MM.1S (cell line): ENCODE measurements at regions not wholly inside any gene's neighbourhood (a gene's known extent, or its start where the extent isn't known, plus 50 kb on each side); places are given as distances from the start of the nearest gene placed in this dataset.
"Not testable (repeated sequence)": the region's sequence is repeated elsewhere in the genome, so short reads cannot be mapped to it uniquely, and the experiment has no call there.

Source experiments
- DNase-seq: peaks from one replicate; pipeline ENCODE4 v3.0.0-alpha.2; 2015
- H2AFZ ChIP-seq: fragments of 300-600 bp; sonication (generic); 2 replicates; pipeline ENCODE4 v1.6.0; 2016; ENCODE audit warnings: antibody characterized with exemption, low read length
- H3F3A ChIP-seq: fragments of 300-600 bp; sonication (generic); 2 replicates; pipeline ENCODE4 v1.6.1; 2016; ENCODE audit warnings: mild to moderate bottlenecking, antibody characterized with exemption, low read length, moderate library complexity, mixed read lengths; ENCODE audit not compliant: insufficient read depth
- H3K27ac ChIP-seq: fragments of 300-600 bp; sonication (generic); 2 replicates; pipeline ENCODE4 v1.5.1; 2016; ENCODE audit warnings: mild to moderate bottlenecking, low read length
- H3K27me3 ChIP-seq: fragments of 300-600 bp; sonication (generic); replicated peaks from 2 replicates; pipeline ENCODE4 v1.6.0; 2016; ENCODE audit warnings: low read length; ENCODE audit not compliant: insufficient read depth
- H3K36me3 ChIP-seq: fragments of 300-600 bp; sonication (generic); replicated peaks from 2 replicates; pipeline ENCODE4 v1.6.1; 2016; ENCODE audit warnings: mild to moderate bottlenecking, low read length, mixed read lengths; ENCODE audit not compliant: insufficient read depth
- H3K4me1 ChIP-seq: fragments of 300-600 bp; sonication (generic); 2 replicates; pipeline ENCODE4 v1.6.1; 2016; ENCODE audit warnings: low read length, mixed read lengths
- H3K4me2 ChIP-seq: fragments of 300-600 bp; sonication (generic); 2 replicates; pipeline ENCODE4 v1.6.0; 2016; ENCODE audit warnings: low read depth, low read length
- H3K4me3 ChIP-seq: fragments of 300-600 bp; sonication (generic); 2 replicates; pipeline ENCODE4 v1.5.1; 2016; ENCODE audit warnings: low read length, mixed read lengths
- H3K79me2 ChIP-seq: fragments of 300-600 bp; sonication (generic); 2 replicates; pipeline ENCODE4 v1.6.1; 2016; ENCODE audit warnings: mixed run types, low read length, mixed read lengths
- H3K9ac ChIP-seq: fragments of 300-600 bp; sonication (generic); 2 replicates; pipeline ENCODE4 v1.6.1; 2016; ENCODE audit warnings: low read length, mixed read lengths
- H3K9me2 ChIP-seq: fragments of 300-600 bp; sonication (generic); replicated peaks from 2 replicates; pipeline ENCODE4 v1.6.1; 2016; ENCODE audit warnings: mild to moderate bottlenecking, low read length, mixed read lengths; ENCODE audit not compliant: insufficient read depth
- H3K9me3 ChIP-seq: fragments of 300-600 bp; sonication (generic); replicated peaks from 2 replicates; pipeline ENCODE4 v1.6.1; 2016; ENCODE audit warnings: mild to moderate bottlenecking, low read length, mixed read lengths; ENCODE audit not compliant: insufficient read depth
- H4K20me1 ChIP-seq: fragments of 300-600 bp; sonication (generic); 2 replicates; pipeline ENCODE4 v1.6.1; 2016; ENCODE audit warnings: mild to moderate bottlenecking, low read length, moderate library complexity, mixed read lengths; ENCODE audit not compliant: insufficient read depth
- CTCF ChIP-seq: fragments of 300-600 bp; sonication (generic); IDR thresholded peaks from 2 replicates; pipeline ENCODE4 v1.5.1; 2016; ENCODE audit warnings: antibody characterized with exemption, low read length, mixed read lengths
- EZH2 ChIP-seq: fragments of 300-600 bp; sonication (generic); optimal IDR thresholded peaks from 2 replicates; pipeline ENCODE3; 2017; ENCODE audit warnings: low read depth, mild to moderate bottlenecking, antibody characterized with exemption, low read length, mixed read lengths
- EZH2phosphoT487 ChIP-seq: fragments of 300-600 bp; sonication (generic); IDR thresholded peaks from 2 replicates; pipeline ENCODE4 v1.6.1; 2018; ENCODE audit warnings: antibody characterized with exemption, low read length

GRCh38 chr12:131390412-131391334 lies 320.2 kb upstream of the SFSWAP start:
- H3K9me3 ChIP-seq: no peaks in the 10 kb centered on the region
- H3K4me3 ChIP-seq: no peak overlapping the region
- TF ChIP-seq CTCF (no peak), EZH2 (no peak), EZH2phosphoT487 (no peak)
- no peak overlapping the region for H2AFZ ChIP-seq
- H4K20me1 ChIP-seq: no peaks in the 10 kb centered on the region
- H3K9ac ChIP-seq: no peak overlapping the region
- no peaks in the 10 kb centered on the region for H3K36me3 ChIP-seq
- no peak overlapping the region for H3K4me2 ChIP-seq
- peak; percentile 8 for DNase-seq
- no peaks in the 10 kb centered on the region for H3K4me1 ChIP-seq
- H3K27ac ChIP-seq: no peak overlapping the region
- no peaks in the 10 kb centered on the region for H3K27me3 ChIP-seq
- H3F3A ChIP-seq: no peaks in the 10 kb centered on the region
- no peaks in the 10 kb centered on the region for H3K79me2 ChIP-seq
- no peaks in the 10 kb centered on the region for H3K9me2 ChIP-seq

GRCh38 chr12:131391399-131391798 lies 319.5 kb upstream of the SFSWAP start:
- no peak for TF ChIP-seq EZH2phosphoT487
- no peak for TF ChIP-seq EZH2
- TF ChIP-seq CTCF: no peak
- no peak overlapping the region for H3K9ac ChIP-seq

GRCh38 chr12:131394752-131395151 lies 316.1 kb upstream of the SFSWAP start:
- H3K4me3 ChIP-seq, H3K36me3 ChIP-seq, H4K20me1 ChIP-seq, DNase-seq, H3K27me3 ChIP-seq, H3K9me2 ChIP-seq, H3K9ac ChIP-seq, H3K4me1 ChIP-seq, H3K27ac ChIP-seq, H3F3A ChIP-seq, H3K4me2 ChIP-seq, H3K9me3 ChIP-seq, H2AFZ ChIP-seq, H3K79me2 ChIP-seq: not testable (repeated sequence)

More at GRCh38 chr12:131391399-131391798, 319.5 kb upstream of the SFSWAP start:
- Histone ChIP-seq H3F3A (no peaks in the 10 kb centered on the region), H3K36me3 (no peaks in the 10 kb centered on the region), H3K27ac (no peak overlapping the region), H3K4me3 (no peak overlapping the region), H3K27me3 (no peaks in the 10 kb centered on the region), H3K79me2 (no peaks in the 10 kb centered on the region), H3K9me2 (no peaks in the 10 kb centered on the region), H4K20me1 (no peaks in the 10 kb centered on the region), H3K4me2 (no peak overlapping the region), H3K9me3 (no peaks in the 10 kb centered on the region), H2AFZ (no peak overlapping the region), H3K4me1 (no peaks in the 10 kb centered on the region)
- no peak for DNase-seq

GRCh38 chr12:131395209-131395684 lies 315.6 kb upstream of the SFSWAP start:
- not testable (repeated sequence) for H3K79me2 ChIP-seq, H3K27me3 ChIP-seq, H3K27ac ChIP-seq, DNase-seq, H4K20me1 ChIP-seq, H3K36me3 ChIP-seq, H3K4me1 ChIP-seq, H3K9me2 ChIP-seq, H3K9me3 ChIP-seq, H3K9ac ChIP-seq, H3K4me3 ChIP-seq, H3F3A ChIP-seq, H2AFZ ChIP-seq, H3K4me2 ChIP-seq
